Dendritic cell treated with granulocyte-macrophage colony-stimulating factor and Interleukin-4, amounts not matched to agents 40 ng/mL and 50 ng/mL, for 4 days (primary cell): ENCODE measurements at regions not wholly inside any gene's neighbourhood (a gene's known extent, or its start where the extent isn't known, plus 50 kb on each side); places are given as distances from the start of the nearest gene placed in this dataset.
"Not testable (repeated sequence)": the region's sequence is repeated elsewhere in the genome, so short reads cannot be mapped to it uniquely, and the experiment has no call there.

Experiments used
- H3K27ac Mint-ChIP-seq: one replicate; pipeline ENCODE4 v1.8.0; 2022; ENCODE audit warnings: mild to moderate bottlenecking, mixed read lengths
- H3K27me3 Mint-ChIP-seq: one replicate; pipeline ENCODE4 v1.8.0; 2022; ENCODE audit warnings: mild to moderate bottlenecking, mixed read lengths
- H3K36me3 Mint-ChIP-seq: one replicate; pipeline ENCODE4 v1.8.0; 2022; ENCODE audit warnings: low read depth, mixed read lengths
- H3K4me1 Mint-ChIP-seq: one replicate; pipeline ENCODE4 v1.8.0; 2022; ENCODE audit warnings: low read depth, mixed read lengths
- H3K4me3 Mint-ChIP-seq: one replicate; pipeline ENCODE4 v1.8.0; 2022; ENCODE audit warnings: mild to moderate bottlenecking, moderate library complexity, mixed read lengths
- H3K9me3 Mint-ChIP-seq: one replicate; pipeline ENCODE4 v1.8.0; 2022; ENCODE audit warnings: mixed read lengths
- intact Hi-C: fragments of 100-400 bp; cut with micrococcal nuclease; formaldehyde crosslinking; loops from one replicate; pipeline ENCODE4 v1.15.0; 2022

DNA sequence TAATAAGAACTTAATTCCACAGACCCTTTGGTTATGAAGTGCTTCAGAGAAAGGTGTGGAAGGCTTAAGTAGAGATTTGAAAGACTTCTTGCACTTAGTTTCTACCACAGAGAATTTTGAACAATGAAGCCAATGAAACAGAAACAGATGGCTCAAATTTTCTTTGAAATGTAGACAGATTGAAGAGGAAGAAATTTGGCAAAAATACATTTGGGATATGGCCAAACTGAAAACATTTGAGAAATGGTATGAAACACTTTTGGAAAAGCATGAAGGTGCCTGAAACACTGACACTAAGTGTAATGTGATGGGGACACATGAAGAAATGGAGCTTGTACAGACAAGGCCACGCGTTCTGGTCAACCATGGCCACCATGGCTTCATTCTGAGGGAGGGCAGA lies 272.4 kb upstream of the EXOC2 start:
- intact Hi-C loops: no loop called here
- Mint-ChIP-seq H3K27me3 (peaks cover 2% of the 10 kb centered on the region), H3K36me3 (no peaks in the 10 kb centered on the region)

DNA sequence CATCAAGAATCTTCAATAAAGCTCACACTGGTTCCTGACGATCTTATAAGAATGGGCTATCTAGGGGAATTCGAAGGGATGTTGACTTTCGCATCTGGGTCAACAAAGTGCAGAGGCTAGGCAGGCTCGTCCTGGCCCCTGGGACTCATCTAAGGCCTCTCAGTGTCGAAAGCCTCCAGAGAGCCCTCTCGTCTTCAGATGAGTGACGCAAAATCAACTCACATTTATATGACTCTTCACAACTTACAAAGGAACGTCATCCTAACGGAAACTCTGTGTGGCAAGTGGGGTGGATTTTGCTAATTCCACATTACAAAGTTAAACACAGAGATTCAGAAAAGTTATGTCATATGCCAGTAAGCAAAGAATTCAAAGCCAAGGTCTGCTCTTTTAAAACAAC lies 270.5 kb upstream of the EXOC2 start:
- intact Hi-C loops: no loop called here
- Mint-ChIP-seq H3K36me3 (no peaks in the 10 kb centered on the region), H3K27ac (no peak overlapping the region), H3K9me3 (no peaks in the 10 kb centered on the region), H3K4me1 (no peaks in the 10 kb centered on the region), H3K4me3 (no peak overlapping the region), H3K27me3 (peaks cover 2% of the 10 kb centered on the region)

More for the DNA sequence above, 272.4 kb upstream of the EXOC2 start:
- Mint-ChIP-seq H3K4me3 (no peak overlapping the region), H3K9me3 (no peaks in the 10 kb centered on the region), H3K4me1 (no peaks in the 10 kb centered on the region), H3K27ac (no peak overlapping the region)

DNA sequence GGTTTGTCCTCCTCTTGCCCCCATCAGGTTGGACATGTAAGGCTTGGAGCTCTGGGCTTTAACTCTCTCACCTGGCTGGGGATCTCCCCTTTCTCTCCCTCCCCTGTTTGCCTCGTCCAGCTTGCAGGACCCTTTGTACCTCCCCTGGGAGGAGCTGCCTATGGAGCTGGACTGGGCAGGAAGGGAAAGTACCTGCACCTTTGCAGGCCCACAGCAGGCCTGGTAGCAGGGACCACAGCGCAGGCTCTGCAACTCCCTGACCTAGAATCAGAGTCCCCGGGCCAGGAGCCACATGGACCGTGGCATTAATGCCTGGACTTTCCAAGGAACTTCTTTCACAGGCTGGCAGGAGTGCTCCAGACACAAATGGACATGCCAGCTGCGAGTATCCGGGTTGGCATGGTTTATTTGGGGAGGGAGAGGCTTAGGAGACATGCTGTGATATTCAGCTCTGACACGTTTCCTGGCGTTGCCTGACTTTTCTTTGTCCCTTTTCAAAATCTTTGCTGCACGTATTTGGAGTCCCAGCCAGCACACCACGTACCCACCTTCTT lies 268.5 kb upstream of the EXOC2 start:
- Mint-ChIP-seq H3K27ac (no peak overlapping the region), H3K36me3 (no peaks in the 10 kb centered on the region), H3K27me3 (peaks cover 2% of the 10 kb centered on the region), H3K4me1 (no peaks in the 10 kb centered on the region), H3K9me3 (no peaks in the 10 kb centered on the region), H3K4me3 (no peak overlapping the region)
- intact Hi-C loops: no loop called here

DNA sequence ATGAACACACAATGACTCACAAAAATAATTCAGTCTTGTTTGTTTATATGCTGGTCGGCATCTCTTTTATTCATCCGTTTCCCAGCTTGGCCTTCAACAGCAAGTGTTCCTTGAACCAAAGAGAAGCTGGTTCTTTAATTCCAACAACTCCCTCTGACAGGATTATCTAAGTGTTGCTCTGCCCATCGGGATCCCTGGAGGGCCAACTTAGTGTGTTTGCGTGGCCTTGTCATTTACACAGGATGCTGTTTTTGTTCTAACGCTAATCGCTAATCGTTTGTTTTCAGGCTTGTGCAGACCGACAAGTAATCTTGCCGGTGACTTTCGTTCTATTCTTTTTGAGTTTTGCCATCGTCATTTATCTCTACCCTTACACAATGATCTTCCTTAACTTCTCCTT lies 267.4 kb upstream of the EXOC2 start:
- Mint-ChIP-seq H3K27ac (no peak overlapping the region), H3K4me3 (no peak overlapping the region), H3K36me3 (no peaks in the 10 kb centered on the region), H3K4me1 (no peaks in the 10 kb centered on the region), H3K27me3 (peaks cover 2% of the 10 kb centered on the region), H3K9me3 (no peaks in the 10 kb centered on the region)
- intact Hi-C loops: no loop called here

DNA sequence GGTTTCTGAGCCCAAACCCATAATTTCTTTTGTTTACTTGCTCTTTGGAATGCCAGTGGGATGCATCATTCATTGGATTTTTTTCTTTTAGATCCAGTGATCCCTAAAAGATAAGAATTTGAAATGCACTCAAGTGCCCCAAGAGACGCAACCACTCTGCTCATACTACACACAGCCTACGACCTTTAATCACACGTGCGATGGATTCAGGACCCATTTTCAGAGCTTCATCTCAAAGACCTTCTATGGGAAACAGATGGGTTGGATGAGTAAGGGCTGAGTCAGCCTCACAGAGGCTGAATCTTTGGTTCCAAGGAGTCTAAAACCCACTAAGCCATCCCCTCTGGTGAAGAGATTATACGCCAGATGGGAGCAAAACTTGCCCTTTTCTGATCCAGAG lies 265.5 kb upstream of the EXOC2 start:
- no peaks in the 10 kb centered on the region for H3K4me1 Mint-ChIP-seq
- no peak overlapping the region for H3K27ac Mint-ChIP-seq
- peaks cover 3% of the 10 kb centered on the region for H3K27me3 Mint-ChIP-seq
- no peak overlapping the region for H3K4me3 Mint-ChIP-seq
- no peaks in the 10 kb centered on the region for H3K36me3 Mint-ChIP-seq
- intact Hi-C loops: no loop called here
- no peaks in the 10 kb centered on the region for H3K9me3 Mint-ChIP-seq

DNA sequence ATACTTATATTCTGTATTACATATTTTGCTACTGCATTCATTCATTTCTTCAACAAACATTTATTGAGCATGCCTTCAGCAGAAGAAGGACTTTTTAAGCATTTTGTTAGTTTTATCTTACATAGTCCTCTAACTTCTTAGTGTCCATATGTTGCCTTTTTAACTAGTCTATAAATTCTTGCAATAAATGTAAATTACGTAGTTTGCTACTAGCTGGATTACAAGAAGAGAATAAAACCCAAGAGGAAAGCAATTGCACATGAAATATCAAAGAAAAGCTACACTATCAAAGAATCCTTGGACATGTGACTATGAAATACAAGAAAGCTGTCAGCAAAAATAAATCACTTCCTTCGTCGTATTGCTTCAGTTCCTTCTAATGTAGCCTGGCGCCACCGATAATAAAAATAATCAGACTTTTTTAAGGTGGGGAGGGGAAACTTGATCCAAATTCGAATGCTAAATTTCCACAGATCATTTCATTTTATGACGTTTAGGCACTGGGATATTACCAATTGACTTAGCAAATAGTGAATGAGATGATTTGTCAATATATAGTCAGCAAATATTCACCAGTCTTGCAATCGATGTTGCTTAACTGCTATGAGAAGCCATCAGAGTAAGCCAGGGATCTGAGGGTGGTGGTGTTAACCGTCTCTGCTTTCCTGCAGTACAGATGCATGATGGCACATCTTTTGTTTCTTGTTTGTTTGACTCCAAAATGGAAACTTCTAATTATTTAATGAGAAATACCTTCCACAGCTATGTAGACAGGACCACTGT lies 258.7 kb upstream of the EXOC2 start:
- Mint-ChIP-seq H3K4me3 (no peak overlapping the region), H3K27me3 (peaks cover 5% of the 10 kb centered on the region), H3K27ac (no peak overlapping the region), H3K9me3 (no peaks in the 10 kb centered on the region), H3K4me1 (no peaks in the 10 kb centered on the region), H3K36me3 (no peaks in the 10 kb centered on the region)
- intact Hi-C loops: no loop called here

DNA sequence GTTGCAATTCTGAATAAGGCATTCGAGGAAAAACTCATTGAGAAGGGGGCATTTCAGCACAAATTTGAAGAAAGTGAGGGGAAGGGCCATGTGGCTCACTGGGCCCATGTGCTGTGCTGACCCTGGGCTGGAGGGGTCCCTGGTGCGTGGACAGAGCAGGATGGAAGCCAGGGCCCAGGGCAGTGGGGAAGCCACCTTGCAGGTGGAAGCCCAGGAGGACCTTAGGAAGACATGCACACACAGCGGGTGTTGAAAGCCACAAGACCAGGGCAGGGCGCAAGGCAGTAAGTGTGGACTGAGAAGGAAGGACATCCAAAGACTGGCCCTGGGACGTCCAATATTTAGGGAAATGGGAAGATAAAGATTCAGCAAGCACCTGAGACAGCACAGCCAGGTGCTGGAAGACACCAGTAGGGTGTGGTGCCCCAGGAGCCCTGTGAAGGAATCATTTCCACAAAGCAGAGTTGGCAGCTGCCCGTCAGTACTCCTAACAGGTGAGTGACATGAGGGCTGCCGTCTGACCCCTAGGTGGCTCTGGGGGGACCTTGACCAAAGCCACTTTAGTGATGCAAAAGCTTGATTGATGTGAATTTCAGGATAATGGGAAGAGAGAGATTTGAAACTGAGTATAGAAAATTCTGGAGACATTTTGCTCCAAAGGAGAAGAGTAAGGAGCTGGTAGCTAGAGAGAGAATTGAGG lies 254.4 kb upstream of the EXOC2 start:
- peaks cover 8% of the 10 kb centered on the region for H3K9me3 Mint-ChIP-seq
- no peak overlapping the region for H3K4me3 Mint-ChIP-seq
- H3K4me1 Mint-ChIP-seq: no peaks in the 10 kb centered on the region
- intact Hi-C loops: no loop called here
- no peak overlapping the region for H3K27ac Mint-ChIP-seq
- peaks cover 3% of the 10 kb centered on the region for H3K27me3 Mint-ChIP-seq
- no peaks in the 10 kb centered on the region for H3K36me3 Mint-ChIP-seq

DNA sequence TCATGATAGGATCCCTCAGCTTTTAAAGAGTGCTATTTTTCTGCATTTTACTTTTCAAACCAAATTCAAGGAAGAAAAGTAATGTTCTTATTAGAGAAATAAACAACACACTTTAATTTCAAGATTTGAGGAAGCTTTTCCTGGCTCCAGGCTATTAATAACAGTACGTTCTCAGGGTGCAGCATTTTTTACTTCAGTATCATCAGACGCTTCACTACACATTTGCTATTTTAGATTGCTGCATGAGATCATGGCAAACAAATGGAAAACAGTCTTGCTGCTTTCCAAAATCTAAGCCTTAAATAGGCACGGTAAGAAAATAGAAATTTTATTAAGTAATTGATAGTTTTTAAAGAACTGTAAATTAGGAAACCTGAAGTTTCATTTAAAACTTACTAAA lies 253.6 kb upstream of the EXOC2 start:
- Mint-ChIP-seq H3K4me1 (no peaks in the 10 kb centered on the region), H3K4me3 (no peak overlapping the region), H3K9me3 (peaks cover 8% of the 10 kb centered on the region), H3K27ac (no peak overlapping the region), H3K36me3 (no peaks in the 10 kb centered on the region), H3K27me3 (peaks cover 5% of the 10 kb centered on the region)
- intact Hi-C loops: no loop called here

DNA sequence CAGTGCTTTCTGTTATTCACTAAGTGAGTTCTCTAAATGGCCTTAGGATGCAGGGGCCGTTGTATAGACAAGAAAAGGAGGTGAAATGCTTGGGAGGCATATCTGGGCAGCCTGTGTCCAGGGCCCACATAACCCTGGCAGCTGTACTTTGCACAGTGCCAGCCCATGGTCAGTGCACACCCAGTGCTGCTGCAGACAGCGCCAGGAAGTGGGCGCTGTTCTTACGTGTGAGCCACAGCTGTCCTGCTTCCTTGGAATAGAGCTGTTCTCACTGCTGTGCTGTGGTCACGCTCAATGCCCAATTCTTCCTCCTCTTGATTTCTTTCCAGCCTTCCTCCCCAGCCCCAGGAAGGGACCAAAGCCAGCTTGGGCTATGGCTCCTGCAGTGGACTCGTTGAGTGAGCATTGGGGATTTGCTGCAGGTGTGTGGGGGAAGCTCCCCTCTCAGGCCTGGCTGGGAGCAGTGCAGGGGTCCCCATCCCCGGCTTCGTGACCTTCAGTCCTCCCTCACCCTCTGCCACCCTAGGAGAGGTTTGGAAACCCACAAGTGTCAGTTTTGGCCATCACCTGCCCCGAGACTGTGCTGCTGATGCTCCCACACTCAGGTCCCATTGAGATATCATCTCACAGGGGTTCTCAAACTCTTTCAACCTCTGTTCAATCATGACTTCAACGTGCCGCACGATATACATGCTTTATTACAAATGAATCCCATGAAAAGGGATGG lies 246.8 kb upstream of the EXOC2 start:
- no peak overlapping the region for H3K4me3 Mint-ChIP-seq
- H3K27ac Mint-ChIP-seq: no peak overlapping the region
- no peaks in the 10 kb centered on the region for H3K4me1 Mint-ChIP-seq
- peaks cover 8% of the 10 kb centered on the region for H3K9me3 Mint-ChIP-seq
- intact Hi-C loops: no loop called here
- peaks cover 2% of the 10 kb centered on the region for H3K27me3 Mint-ChIP-seq
- no peaks in the 10 kb centered on the region for H3K36me3 Mint-ChIP-seq

DNA sequence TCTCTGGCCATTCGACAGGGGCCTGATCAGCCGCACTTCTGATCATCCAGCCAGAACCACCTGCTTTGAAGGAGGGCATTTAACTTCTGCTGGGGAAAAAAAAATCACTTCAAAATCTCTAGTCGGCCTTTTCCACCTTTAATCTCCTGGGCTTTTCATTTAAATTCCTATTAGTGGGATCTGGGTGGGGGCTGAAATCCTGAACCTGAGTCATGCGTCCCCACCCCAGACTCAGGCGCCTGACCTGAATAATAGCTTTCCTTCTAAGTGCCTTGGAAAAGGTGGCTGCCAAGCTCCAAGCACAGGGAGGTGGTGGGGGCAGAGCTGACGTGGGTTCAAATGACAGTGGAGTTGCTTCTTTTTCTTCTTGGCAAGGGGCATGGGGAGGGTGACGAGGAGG lies 246.0 kb upstream of the EXOC2 start:
- Mint-ChIP-seq H3K27me3 (peaks cover 2% of the 10 kb centered on the region), H3K9me3 (peaks cover 8% of the 10 kb centered on the region), H3K4me3 (no peak overlapping the region), H3K4me1 (no peaks in the 10 kb centered on the region), H3K36me3 (no peaks in the 10 kb centered on the region), H3K27ac (no peak overlapping the region)
- intact Hi-C loops: no loop called here

DNA sequence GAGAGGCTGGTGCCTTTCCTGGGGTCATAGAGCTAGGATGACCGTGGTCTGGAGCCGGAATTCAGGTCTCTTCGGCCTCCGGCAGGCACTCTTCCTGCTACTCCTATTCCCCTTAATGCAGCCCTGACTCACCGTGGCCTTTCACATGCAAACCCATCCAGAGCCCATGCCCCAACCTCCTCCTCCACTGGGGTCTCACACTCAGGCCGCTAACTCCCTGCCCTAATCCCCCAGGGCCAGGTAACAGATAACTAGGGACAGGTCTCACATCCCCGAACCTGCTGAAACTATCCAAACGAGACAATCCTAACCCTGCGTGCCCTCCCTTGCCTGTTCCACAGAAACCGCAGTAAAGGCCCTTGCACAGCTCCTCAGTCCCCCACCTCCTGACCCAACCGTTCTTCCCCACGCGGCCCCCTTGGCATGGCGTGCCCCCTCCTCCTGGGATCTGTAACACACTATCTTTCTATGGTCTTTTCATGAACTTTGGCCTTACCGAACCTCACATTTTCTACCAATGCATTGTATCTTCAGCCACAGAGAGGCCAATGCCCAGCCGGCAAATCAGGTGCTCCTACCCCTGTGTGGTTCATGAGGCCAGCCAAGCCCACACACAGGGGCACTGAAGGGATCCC lies 245.4 kb upstream of the EXOC2 start:
- no peaks in the 10 kb centered on the region for H3K4me1 Mint-ChIP-seq
- peaks cover 2% of the 10 kb centered on the region for H3K27me3 Mint-ChIP-seq
- no peak overlapping the region for H3K27ac Mint-ChIP-seq
- H3K36me3 Mint-ChIP-seq: no peaks in the 10 kb centered on the region
- intact Hi-C loops: no loop called here
- no peak overlapping the region for H3K4me3 Mint-ChIP-seq
- peaks cover 8% of the 10 kb centered on the region for H3K9me3 Mint-ChIP-seq

DNA sequence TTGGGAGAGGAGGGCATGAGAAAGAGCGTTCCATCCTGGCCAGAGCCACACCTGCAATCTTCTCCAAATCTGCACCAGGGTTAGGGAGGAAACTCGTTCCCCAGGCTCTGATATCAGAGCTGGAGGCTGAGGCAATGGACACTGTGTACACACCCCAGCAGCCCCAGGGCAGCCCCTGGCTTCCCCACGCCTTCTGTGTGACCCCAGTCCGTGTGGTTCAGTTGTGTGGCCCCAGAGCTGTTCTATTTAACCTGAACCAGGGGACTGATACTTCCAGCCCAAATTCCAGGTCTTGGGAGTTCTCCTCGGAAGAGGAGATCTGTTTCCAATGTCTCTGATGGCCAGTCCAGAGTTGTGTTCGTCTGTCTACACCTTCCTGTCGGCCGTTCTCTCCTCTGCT lies 242.6 kb upstream of the EXOC2 start:
- Mint-ChIP-seq H3K9me3 (no peaks in the 10 kb centered on the region), H3K4me3 (no peak overlapping the region), H3K4me1 (no peaks in the 10 kb centered on the region), H3K27ac (no peak overlapping the region), H3K27me3 (no peaks in the 10 kb centered on the region), H3K36me3 (no peaks in the 10 kb centered on the region)
- intact Hi-C loops: no loop called here

DNA sequence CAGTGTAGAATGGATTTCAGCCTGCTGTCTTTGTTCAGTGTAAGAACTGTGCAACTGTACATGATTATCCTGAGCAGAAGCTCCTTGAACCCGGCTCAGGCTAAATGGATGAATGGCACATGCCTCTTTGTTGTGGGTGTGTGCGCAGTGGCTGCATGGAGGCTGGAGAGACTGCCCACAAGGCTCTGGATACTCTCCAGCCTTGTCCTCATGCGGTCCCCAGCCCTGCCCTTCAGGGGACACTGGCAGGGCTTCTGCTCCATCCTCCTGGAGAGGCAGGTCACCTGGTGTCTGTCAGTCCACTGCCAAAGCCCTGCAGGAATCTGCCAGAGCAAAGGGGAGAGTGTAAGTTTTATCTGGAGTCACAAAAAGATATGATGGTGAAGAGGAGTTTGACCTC lies 241.7 kb upstream of the EXOC2 start:
- Mint-ChIP-seq H3K4me1 (no peaks in the 10 kb centered on the region), H3K27ac (no peak overlapping the region), H3K36me3 (no peaks in the 10 kb centered on the region), H3K27me3 (no peaks in the 10 kb centered on the region), H3K9me3 (no peaks in the 10 kb centered on the region), H3K4me3 (no peak overlapping the region)
- intact Hi-C loops: no loop called here

DNA sequence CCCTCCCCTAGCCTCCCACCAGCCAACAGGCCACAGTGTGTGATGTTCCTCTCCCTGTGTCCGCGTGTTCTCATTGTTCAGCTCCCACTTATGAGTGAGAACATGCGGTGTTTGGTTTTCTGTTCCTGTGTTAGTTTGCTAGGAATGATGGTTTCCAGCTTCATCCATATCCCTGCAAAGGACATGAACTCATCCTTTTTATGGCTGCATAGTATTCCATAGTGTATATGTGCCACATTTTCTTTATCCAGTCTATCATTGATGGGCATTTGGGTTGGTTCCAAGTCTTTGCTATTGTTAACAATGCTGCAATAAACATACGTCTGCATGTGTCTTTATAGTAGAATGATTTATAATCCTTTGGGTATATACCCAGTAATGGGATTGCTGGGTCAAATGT lies 239.0 kb upstream of the EXOC2 start:
- H3K9me3 Mint-ChIP-seq, H3K4me1 Mint-ChIP-seq, H3K36me3 Mint-ChIP-seq, H3K27ac Mint-ChIP-seq, intact Hi-C loops, H3K27me3 Mint-ChIP-seq, H3K4me3 Mint-ChIP-seq: not testable (repeated sequence)
